Tibial nerve (tissue), 4 donors: ENCODE measurements at regions not wholly inside any gene's neighbourhood (a gene's known extent, or its start where the extent isn't known, plus 50 kb on each side); places are given as distances from the start of the nearest gene placed in this dataset.

Experiments
- DNase-seq, 2 donors: peaks; one replicate each; pipeline ENCODE4 v3.0.0-alpha.2; 2019; ENCODE audit warnings: low spot score in 2 of 2
- H3K27ac ChIP-seq, 4 donors: fragments of 200-600 bp; sonication (generic) in 3 of 4; one replicate each; pipeline ENCODE4 v1.5.1; 2017 to 2019; ENCODE audit warnings: mild to moderate bottlenecking in 1 of 4
- H3K27me3 ChIP-seq, 2 donors: fragments of 200-600 bp; sonication (generic) in 1 of 2; one replicate each; pipeline versions ENCODE4 v1.5.1 to v1.6.0; 2017 to 2019
- H3K36me3 ChIP-seq, 3 donors: fragments of 200-600 bp; sonication (generic); one replicate each; pipeline ENCODE4 v1.5.1; 2018 to 2019
- H3K4me1 ChIP-seq, 4 donors: fragments of 200-600 bp; sonication (generic) in 3 of 4; one replicate each; pipeline ENCODE4 v1.5.1; 2017 to 2019
- H3K4me3 ChIP-seq, 4 donors: fragments of 200-600 bp; sonication (generic) in 3 of 4; one replicate each; pipeline ENCODE4 v1.5.1; 2017 to 2019; ENCODE audit warnings: mild to moderate bottlenecking in 1 of 4, moderate library complexity in 1 of 4
- H3K9me3 ChIP-seq, 4 donors: fragments of 200-600 bp; sonication (generic) in 3 of 4; one replicate each; pipeline ENCODE4 v1.5.1; 2017 to 2019
- EP300 ChIP-seq, 2 donors: sonication (generic); formaldehyde crosslinking; IDR thresholded peaks; one replicate each; pipeline ENCODE4 v1.6.1; 2017; ENCODE audit warnings: antibody characterized with exemption in 2 of 2, mild to moderate bottlenecking in 1 of 2
- POLR2A ChIP-seq, 2 donors: fragments of 450-650 bp; IDR thresholded peaks; one replicate each; pipeline ENCODE4 v1.6.1; 2017; ENCODE audit warnings: antibody characterized with exemption in 2 of 2, mild to moderate bottlenecking in 2 of 2, moderate library complexity in 2 of 2
- WGBS, 2 donors: methylation state at CpG; one replicate each; pipeline ENCODE4 v1.1.5; 2018; 5-methylcytosine and 5-hydroxymethylcytosine counted together
- TF ChIP-seq, protein P1 (sequence below), 5 experiments: fragments of 200-600 bp in 3 of 5; fragments of 450-650 bp in 2 of 5; sonication (generic) in 3 of 5; IDR thresholded peaks; one replicate each; pipeline ENCODE4 v1.5.1; 2016 to 2019; ENCODE audit warnings: antibody characterized with exemption in 5 of 5, mild to moderate bottlenecking in 3 of 5, moderate library complexity in 2 of 5

DNA sequence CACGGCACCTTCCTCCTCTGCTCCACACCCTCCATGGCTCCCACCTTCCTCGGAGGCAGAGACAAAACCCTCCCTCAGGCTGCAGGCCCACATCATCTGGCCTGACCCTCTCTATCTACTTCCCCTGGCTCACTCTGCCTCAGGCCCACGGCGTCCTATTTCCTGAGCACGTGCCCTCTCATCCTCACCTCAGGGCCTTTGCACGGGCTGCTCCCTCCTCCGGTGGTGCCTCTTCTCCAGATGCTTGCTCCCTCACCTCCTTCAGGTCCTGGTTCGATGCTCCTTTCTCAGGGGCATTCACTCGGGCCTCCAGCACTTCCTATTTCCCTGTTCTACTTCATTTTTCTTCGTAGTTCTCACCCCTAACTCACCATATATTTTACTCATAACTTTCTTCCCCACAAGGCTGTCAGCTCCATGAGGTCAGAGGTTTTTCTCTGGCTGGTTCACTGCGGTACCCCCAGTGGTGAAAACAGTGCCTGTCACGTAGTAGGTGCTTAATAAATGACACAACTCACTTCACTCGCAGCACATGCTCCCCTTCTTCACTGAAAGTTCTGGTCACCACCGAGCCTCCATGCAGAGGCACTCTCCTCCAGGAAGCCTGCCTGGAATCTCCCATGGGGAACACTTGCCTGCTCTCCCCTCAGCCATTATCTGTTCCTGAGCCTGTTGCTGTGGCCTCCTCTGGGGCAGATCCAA is 130.7 kb downstream of the WNT7A start:
- Histone ChIP-seq H3K27me3 (no peaks in the 10 kb centered on the region), H3K9me3 (peaks cover 0 to 2% (median 0%) of the 10 kb centered on the region in 4 donors), H3K27ac (no peak overlapping the region), H3K36me3 (no peaks in the 10 kb centered on the region), H3K4me3 (no peak overlapping the region), H3K4me1 (no peaks in the 10 kb centered on the region)
- no peak for DNase-seq
- TF ChIP-seq EP300 (IDR thresholded peaks at IDR 0.05) (no peak), POLR2A (IDR thresholded peaks at IDR 0.05) (no peak)
- TF ChIP-seq, protein P1, sequence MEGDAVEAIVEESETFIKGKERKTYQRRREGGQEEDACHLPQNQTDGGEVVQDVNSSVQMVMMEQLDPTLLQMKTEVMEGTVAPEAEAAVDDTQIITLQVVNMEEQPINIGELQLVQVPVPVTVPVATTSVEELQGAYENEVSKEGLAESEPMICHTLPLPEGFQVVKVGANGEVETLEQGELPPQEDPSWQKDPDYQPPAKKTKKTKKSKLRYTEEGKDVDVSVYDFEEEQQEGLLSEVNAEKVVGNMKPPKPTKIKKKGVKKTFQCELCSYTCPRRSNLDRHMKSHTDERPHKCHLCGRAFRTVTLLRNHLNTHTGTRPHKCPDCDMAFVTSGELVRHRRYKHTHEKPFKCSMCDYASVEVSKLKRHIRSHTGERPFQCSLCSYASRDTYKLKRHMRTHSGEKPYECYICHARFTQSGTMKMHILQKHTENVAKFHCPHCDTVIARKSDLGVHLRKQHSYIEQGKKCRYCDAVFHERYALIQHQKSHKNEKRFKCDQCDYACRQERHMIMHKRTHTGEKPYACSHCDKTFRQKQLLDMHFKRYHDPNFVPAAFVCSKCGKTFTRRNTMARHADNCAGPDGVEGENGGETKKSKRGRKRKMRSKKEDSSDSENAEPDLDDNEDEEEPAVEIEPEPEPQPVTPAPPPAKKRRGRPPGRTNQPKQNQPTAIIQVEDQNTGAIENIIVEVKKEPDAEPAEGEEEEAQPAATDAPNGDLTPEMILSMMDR (IDR thresholded peaks at IDR 0.05): no peak
- WGBS, 2 donors: 83 to 85% methylated on average over 14 of the region's 14 CpGs

DNA sequence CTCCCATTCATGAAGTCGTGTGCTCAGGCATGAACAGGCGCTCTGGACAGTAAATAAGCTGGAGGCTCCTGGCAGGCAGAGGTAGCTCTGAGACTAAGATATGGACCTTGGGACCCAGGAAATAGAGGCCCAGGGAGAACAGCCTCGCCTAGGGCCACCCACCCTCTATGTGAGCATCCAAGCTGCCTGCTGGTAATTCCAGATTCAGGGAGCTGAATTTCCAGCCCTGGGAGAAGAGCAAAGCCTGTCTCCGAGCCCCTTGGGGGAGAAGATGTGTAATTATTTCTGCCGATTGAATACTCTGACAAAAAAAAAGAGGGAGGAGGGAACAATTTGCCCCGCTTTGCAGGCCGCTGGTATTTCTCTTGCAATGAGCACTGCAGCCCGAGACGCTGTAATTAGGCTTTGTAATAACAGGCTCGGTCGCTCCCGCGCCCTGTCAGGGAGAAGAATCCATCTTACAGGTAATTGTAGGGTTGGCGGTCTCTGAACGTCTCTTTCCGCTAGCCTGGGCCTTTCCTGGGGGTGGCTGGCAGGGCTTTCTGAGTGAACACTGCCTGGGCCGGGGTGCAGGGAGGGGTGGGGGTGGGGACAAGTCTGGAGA is 131.5 kb downstream of the WNT7A start:
- H3K27ac ChIP-seq: no peak overlapping the region
- H3K27me3 ChIP-seq: no peaks in the 10 kb centered on the region
- no peak for TF ChIP-seq EP300 (IDR thresholded peaks at IDR 0.05)
- TF ChIP-seq, protein P1 (IDR thresholded peaks at IDR 0.05): no peak
- TF ChIP-seq POLR2A (IDR thresholded peaks at IDR 0.05): no peak
- WGBS, 2 donors: 58 to 61% methylated on average over 17 of the region's 17 CpGs
- DNase-seq: no peak
- H3K4me3 ChIP-seq: no peak overlapping the region
- H3K36me3 ChIP-seq: no peaks in the 10 kb centered on the region
- H3K9me3 ChIP-seq: peaks cover 0 to 7% (median 0%) of the 10 kb centered on the region in 4 donors
- no peaks in the 10 kb centered on the region for H3K4me1 ChIP-seq

DNA sequence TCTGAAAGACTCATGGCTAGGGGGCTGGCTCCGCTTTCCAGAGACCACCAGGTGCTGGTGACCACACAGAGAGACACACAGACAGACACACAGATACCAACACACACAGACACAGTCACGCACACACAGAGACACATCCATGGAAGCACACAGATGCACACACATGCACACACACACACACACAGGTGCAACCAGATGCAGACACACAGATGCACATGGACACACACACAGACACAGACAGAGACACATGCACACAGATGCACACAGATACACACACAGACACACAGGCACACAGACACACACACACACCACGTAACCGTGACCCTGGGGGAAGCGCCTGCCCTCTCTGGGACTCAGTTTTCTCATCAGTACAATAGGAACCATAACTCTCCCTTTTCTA is 132.2 kb downstream of the WNT7A start:
- Histone ChIP-seq H3K27me3 (no peaks in the 10 kb centered on the region), H3K36me3 (no peaks in the 10 kb centered on the region), H3K9me3 (peaks cover 0 to 13% (median 0%) of the 10 kb centered on the region in 4 donors), H3K4me1 (no peaks in the 10 kb centered on the region), H3K27ac (no peak overlapping the region), H3K4me3 (no peak overlapping the region)
- TF ChIP-seq, protein P1 (IDR thresholded peaks at IDR 0.05): no peak
- TF ChIP-seq POLR2A (IDR thresholded peaks at IDR 0.05): no peak
- TF ChIP-seq EP300 (IDR thresholded peaks at IDR 0.05): no peak
- DNase-seq: no peak
- 91 to 96% methylated on average over 5 of the region's 5 CpGs for WGBS, 2 donors

DNA sequence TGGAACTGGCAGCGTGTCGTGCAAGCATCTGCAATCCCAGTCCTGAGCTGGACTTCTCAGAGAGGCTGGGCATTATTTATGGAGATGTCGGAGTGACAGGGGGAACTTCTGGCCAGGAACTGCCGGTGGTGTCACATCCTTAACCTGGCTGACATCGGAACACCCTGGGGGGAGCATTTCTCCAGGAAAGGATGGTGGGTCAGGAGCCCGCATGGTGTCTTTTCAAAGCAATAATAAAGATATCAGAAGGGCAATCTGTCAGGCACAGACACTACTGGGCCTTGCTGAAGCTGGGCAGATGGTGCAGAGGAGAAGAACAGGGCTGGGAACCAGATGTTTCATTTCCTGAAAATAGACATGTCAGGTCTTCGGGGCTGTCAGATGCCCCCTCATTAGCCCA is 133.5 kb downstream of the WNT7A start:
- peaks cover 0 to 22% (median 0%) of the 10 kb centered on the region in 4 donors for H3K9me3 ChIP-seq
- H3K27ac ChIP-seq: no peak overlapping the region
- no peaks in the 10 kb centered on the region for H3K27me3 ChIP-seq
- H3K36me3 ChIP-seq: no peaks in the 10 kb centered on the region
- DNase-seq: no peak
- WGBS, 2 donors: 68 to 74% methylated on average over 7 of the region's 7 CpGs
- TF ChIP-seq EP300 (IDR thresholded peaks at IDR 0.05) (no peak), POLR2A (IDR thresholded peaks at IDR 0.05) (no peak)
- H3K4me3 ChIP-seq: no peak overlapping the region
- no peaks in the 10 kb centered on the region for H3K4me1 ChIP-seq

DNA sequence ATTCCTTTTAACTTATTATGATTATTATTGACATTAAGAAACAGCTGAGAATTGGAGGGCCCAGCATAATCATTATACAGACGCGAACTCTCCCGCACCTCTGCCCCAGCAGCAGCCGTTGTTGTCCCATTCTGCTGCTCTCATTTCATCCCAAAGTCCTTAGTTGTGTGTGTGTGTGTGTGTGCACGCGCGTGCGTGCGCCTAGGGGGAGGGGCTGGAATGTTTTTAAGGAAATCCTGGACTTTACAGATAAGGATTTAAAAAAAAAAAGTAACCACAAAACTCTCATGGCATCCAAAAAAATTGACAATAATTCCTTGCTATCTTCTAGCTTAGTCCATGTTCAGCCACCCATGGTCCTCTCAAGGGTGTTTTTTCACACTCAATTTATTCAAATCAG is 134.2 kb downstream of the WNT7A start:
- Histone ChIP-seq H3K4me3 (no peak overlapping the region), H3K27ac (no peak overlapping the region), H3K9me3 (peaks cover 0 to 25% (median 0%) of the 10 kb centered on the region in 4 donors), H3K36me3 (no peaks in the 10 kb centered on the region), H3K4me1 (no peaks in the 10 kb centered on the region), H3K27me3 (no peaks in the 10 kb centered on the region)
- no peak for DNase-seq
- TF ChIP-seq, protein P1 (IDR thresholded peaks at IDR 0.05): no peak
- WGBS, 2 donors: 65 to 71% methylated on average over 9 of the region's 9 CpGs
